RWPE2 (cell line): ENCODE measurements at regions not wholly inside any gene's neighbourhood (a gene's known extent, or its start where the extent isn't known, plus 50 kb on each side); places are given as distances from the start of the nearest gene placed in this dataset.

ENCODE experiments used
- ATAC-seq: fragments of 200-7000 bp; cut with Tn5 transposase; 3 replicates; pipeline ENCODE4 v1.9.1; 2021; ENCODE audit warnings: low read depth
- DNase-seq: peaks from one replicate; pipeline ENCODE4 v3.0.0-alpha.2; 2020; ENCODE audit warnings: low spot score
- H3K27ac ChIP-seq: fragments of 450-650 bp; 2 replicates; pipeline ENCODE4 v1.5.1; 2017; ENCODE audit warnings: mild to moderate bottlenecking; ENCODE audit not compliant: poor library complexity, severe bottlenecking
- H3K27me3 ChIP-seq: fragments of 250-450 bp; sonication (Bioruptor Pico); 2 replicates; pipeline ENCODE4 v1.5.1; 2021; ENCODE audit warnings: mild to moderate bottlenecking, moderate library complexity; ENCODE audit not compliant: insufficient read depth, poor library complexity, severe bottlenecking
- H3K36me3 ChIP-seq: fragments of 250-450 bp; sonication (Bioruptor Pico); 2 replicates; pipeline ENCODE4 v1.5.1; 2020; ENCODE audit warnings: low read depth, mild to moderate bottlenecking, moderate library complexity
- H3K4me1 ChIP-seq: fragments of 250-450 bp; sonication (Bioruptor Pico); 2 replicates; pipeline ENCODE4 v1.5.1; 2021; ENCODE audit warnings: mild to moderate bottlenecking, moderate library complexity; ENCODE audit not compliant: insufficient read depth, poor library complexity, severe bottlenecking
- H3K4me3 ChIP-seq: fragments of 250-450 bp; sonication (Bioruptor Pico); 2 replicates; pipeline ENCODE4 v1.5.1; 2021; ENCODE audit warnings: mild to moderate bottlenecking, moderate library complexity; ENCODE audit not compliant: severe bottlenecking
- H3K9me3 ChIP-seq: fragments of 250-450 bp; sonication (Bioruptor Pico); 2 replicates; pipeline ENCODE4 v1.5.1; 2021; ENCODE audit warnings: mild to moderate bottlenecking, moderate library complexity; ENCODE audit not compliant: severe bottlenecking
- TF ChIP-seq, protein P1 (sequence below): fragments of 450-650 bp; IDR thresholded peaks from one replicate; pipeline ENCODE4 v1.5.1; 2017; ENCODE audit warnings: mild to moderate bottlenecking, moderate library complexity; ENCODE audit not compliant: poor library complexity, severe bottlenecking

DNA sequence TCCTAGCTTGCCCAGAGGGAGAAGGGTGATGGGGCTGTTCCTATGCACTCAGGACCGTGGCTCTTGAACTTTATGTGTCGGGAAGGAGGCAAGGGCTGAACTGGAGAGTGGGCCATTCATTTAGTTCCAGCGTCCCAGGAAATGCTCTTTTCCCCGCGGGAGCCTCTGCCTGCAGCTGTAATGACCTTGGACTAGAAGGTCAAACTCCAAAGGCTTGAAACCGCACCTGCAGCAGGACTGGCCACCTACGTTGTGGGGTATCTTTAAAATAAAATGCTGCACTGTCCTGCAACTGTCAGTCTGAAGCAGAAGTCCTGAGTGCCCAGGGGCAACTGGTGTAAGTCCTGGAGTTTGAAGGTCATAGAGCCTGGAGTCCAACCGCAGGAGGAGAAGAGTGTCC lies 61.5 kb upstream of the LSM6 start:
- no peak overlapping the region for H3K4me3 ChIP-seq
- ATAC-seq (no peak), DNase-seq (no peak)
- H3K36me3 ChIP-seq, result no peaks in the 10 kb centered on the region
- H3K27me3 ChIP-seq, result no peaks in the 10 kb centered on the region
- H3K4me1 ChIP-seq, result no peaks in the 10 kb centered on the region
- TF ChIP-seq, protein P1, sequence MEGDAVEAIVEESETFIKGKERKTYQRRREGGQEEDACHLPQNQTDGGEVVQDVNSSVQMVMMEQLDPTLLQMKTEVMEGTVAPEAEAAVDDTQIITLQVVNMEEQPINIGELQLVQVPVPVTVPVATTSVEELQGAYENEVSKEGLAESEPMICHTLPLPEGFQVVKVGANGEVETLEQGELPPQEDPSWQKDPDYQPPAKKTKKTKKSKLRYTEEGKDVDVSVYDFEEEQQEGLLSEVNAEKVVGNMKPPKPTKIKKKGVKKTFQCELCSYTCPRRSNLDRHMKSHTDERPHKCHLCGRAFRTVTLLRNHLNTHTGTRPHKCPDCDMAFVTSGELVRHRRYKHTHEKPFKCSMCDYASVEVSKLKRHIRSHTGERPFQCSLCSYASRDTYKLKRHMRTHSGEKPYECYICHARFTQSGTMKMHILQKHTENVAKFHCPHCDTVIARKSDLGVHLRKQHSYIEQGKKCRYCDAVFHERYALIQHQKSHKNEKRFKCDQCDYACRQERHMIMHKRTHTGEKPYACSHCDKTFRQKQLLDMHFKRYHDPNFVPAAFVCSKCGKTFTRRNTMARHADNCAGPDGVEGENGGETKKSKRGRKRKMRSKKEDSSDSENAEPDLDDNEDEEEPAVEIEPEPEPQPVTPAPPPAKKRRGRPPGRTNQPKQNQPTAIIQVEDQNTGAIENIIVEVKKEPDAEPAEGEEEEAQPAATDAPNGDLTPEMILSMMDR, result no peak
- H3K27ac ChIP-seq, result no peak overlapping the region
- no peaks in the 10 kb centered on the region for H3K9me3 ChIP-seq

DNA sequence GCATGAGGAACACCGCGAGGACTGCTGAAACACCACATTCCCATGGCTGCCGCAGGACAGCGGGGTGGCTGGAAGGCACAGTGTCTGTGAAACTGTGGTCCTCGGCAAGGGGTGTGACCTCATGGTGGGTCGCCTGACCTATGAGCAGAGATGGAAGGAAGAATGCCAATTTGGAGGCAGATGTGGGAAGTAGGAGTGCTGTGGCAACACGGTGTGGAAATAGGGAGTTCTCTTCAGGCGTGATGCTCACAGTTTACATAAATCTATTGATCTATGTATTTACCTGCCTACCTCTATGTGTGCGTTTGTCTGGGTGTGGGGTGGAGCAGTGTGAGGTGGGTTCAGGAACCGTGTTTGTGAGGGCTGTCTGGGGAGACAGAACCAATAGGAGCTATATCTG lies 62.3 kb upstream of the LSM6 start:
- TF ChIP-seq, protein P1, result no peak
- no peaks in the 10 kb centered on the region for H3K36me3 ChIP-seq

DNA sequence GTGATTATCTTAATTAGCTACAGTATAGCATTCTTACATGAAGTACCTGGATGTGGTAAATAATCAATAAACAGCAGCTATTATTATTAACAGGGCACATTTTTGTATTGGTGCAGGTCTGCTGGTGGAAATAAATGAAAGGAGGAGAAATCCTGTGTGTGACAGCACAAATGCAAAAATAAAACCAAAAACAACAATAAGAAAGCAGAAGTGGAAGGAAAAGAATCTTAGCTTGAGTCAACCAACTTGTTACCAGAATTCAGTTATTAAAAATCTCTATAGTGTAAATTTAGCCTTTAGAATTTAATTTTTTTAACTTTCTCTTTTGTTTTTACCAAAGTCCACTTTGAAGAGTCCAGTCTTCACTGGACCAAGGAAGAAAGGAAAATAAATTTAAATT lies 63.1 kb upstream of the LSM6 start:
- Histone ChIP-seq H3K27ac (no peak overlapping the region), H3K9me3 (no peaks in the 10 kb centered on the region), H3K27me3 (no peaks in the 10 kb centered on the region), H3K36me3 (no peaks in the 10 kb centered on the region), H3K4me3 (no peak overlapping the region), H3K4me1 (no peaks in the 10 kb centered on the region)
- no peak for ATAC-seq
- DNase-seq, result no peak
- TF ChIP-seq, protein P1, result no peak

More for the DNA sequence above, 62.3 kb upstream of the LSM6 start:
- no peak overlapping the region for H3K4me3 ChIP-seq
- H3K9me3 ChIP-seq, result no peaks in the 10 kb centered on the region
- H3K4me1 ChIP-seq, result no peaks in the 10 kb centered on the region
- H3K27me3 ChIP-seq, result no peaks in the 10 kb centered on the region
- DNase-seq (no peak), ATAC-seq (no peak)
- H3K27ac ChIP-seq, result no peak overlapping the region

GRCh38 chr4:146110871-146111485 lies 64.5 kb upstream of the LSM6 start:
- DNase-seq, result no peak
- no peaks in the 10 kb centered on the region for H3K4me1 ChIP-seq
- no peaks in the 10 kb centered on the region for H3K36me3 ChIP-seq
- no peak overlapping the region for H3K4me3 ChIP-seq
- H3K27ac ChIP-seq, result no peak overlapping the region
- no peak for ATAC-seq
- H3K27me3 ChIP-seq, result no peaks in the 10 kb centered on the region
- TF ChIP-seq, protein P1, result no peak
- H3K9me3 ChIP-seq, result no peaks in the 10 kb centered on the region

- Histone ChIP-seq H3K4me1 (no peaks in the 10 kb centered on the region), H3K9me3 (no peaks in the 10 kb centered on the region), H3K27ac (no peak overlapping the region), H3K36me3 (no peaks in the 10 kb centered on the region), H3K4me3 (no peak overlapping the region), H3K27me3 (no peaks in the 10 kb centered on the region)
- ATAC-seq, result no peak
- no peak for DNase-seq
- TF ChIP-seq, protein P1, result no peak
These were observed 66.8 kb upstream of the LSM6 start for GRCh38 chr4:146108756-146109155.
